ENCODE measurements at regions not wholly inside any gene's neighbourhood (a gene's known extent, or its start where the extent isn't known, plus 50 kb on each side); places are given as distances from the start of the nearest gene placed in this dataset.

- H3K4ac ChIP-seq (ENCODE audit: low read depth, low read length), result no peak overlapping the region
- H3T11ph ChIP-seq (ENCODE audit: low read length), result no peak overlapping the region
- no peak for DNase-seq
- H3K79me1 ChIP-seq (ENCODE audit: insufficient read depth, low read depth, low read length, poor library complexity, severe bottlenecking), result no peaks in the 10 kb centered on the region
- H3K79me2 ChIP-seq (ENCODE audit: insufficient read depth, low read length), result no peaks in the 10 kb centered on the region
- Mint-ChIP-seq H3K27ac (no peak overlapping the region), H3K4me3 (no peak overlapping the region), H3K36me3 (ENCODE audit: insufficient read depth in 1 of 3, low read depth in 3 of 3) (peaks cover 5 to 9% (median 6%) of the 10 kb centered on the region in 3 experiments; a peak in 5 of 7 replicates), H3K9me3 (peaks cover 9 to 13% of the 10 kb centered on the region in 2 experiments; a peak in 4 of 5 replicates), H3K27me3 (ENCODE audit: low read depth) (no peaks in the 10 kb centered on the region), H3K4me1 (peaks cover 2% of the 10 kb centered on the region in 2 experiments)
- H2BK20ac ChIP-seq (ENCODE audit: low read depth, low read length, poor library complexity, severe bottlenecking), result no peak overlapping the region
- no peak overlapping the region for H4K91ac ChIP-seq (ENCODE audit: insufficient read length, low read depth, low read length)
- no peak overlapping the region for H3K27ac ChIP-seq (ENCODE audit: insufficient read length, low read depth, low read length)
- H3K23ac ChIP-seq (ENCODE audit: insufficient read length, low read depth, low read length), result no peak overlapping the region
- H4K5ac ChIP-seq (ENCODE audit: insufficient read length, low read depth, low read length), result no peak overlapping the region
- TF ChIP-seq CTCF (conservative IDR thresholded peaks at IDR 0.05), result no peak
- H3K9me3 ChIP-seq (ENCODE audit: control insufficient read depth, low read depth, low read length), result peaks cover 5% of the 10 kb centered on the region
- no peak overlapping the region for H3K4me2 ChIP-seq (ENCODE audit: insufficient read depth, insufficient read length, low read length)
- no peaks in the 10 kb centered on the region for H3K4me1 ChIP-seq (ENCODE audit: insufficient read depth, low read length)
- no peak overlapping the region for H2BK12ac ChIP-seq (ENCODE audit: insufficient read length, low read depth, low read length)
- no peak overlapping the region for H4K8ac ChIP-seq (replicated peaks; ENCODE audit: insufficient read length, low read depth, low read length)
- H3K56ac ChIP-seq (ENCODE audit: insufficient read length, low read depth, low read length), result no peak overlapping the region
- no peak overlapping the region for H2BK15ac ChIP-seq (ENCODE audit: low read depth, low read length)
- no peak overlapping the region for H3K18ac ChIP-seq (ENCODE audit: insufficient read length, low read depth, low read length)
- H3K14ac ChIP-seq (ENCODE audit: insufficient read depth, low read length), result no peak overlapping the region
- H3K27me3 ChIP-seq (ENCODE audit: insufficient read depth, low read length), result no peaks in the 10 kb centered on the region
- no peak overlapping the region for H2AK5ac ChIP-seq (ENCODE audit: insufficient read length, low read length)
- no peak overlapping the region for H2BK5ac ChIP-seq (ENCODE audit: insufficient read length, low read length)
- no peaks in the 10 kb centered on the region for H3K23me2 ChIP-seq (ENCODE audit: insufficient read length, low read depth, low read length, poor library complexity, severe bottlenecking)
- WGBS (ENCODE audit: extremely low coverage, insufficient read length, low lambda C conversion rate), result no CpG with 5 or more reads among the region's 2 CpGs
- no peak overlapping the region for H2AFZ ChIP-seq (ENCODE audit: low read length)
- no peaks in the 10 kb centered on the region for H4K20me1 ChIP-seq (ENCODE audit: control insufficient read depth, insufficient read depth, insufficient read length)
- no peak overlapping the region for H2BK120ac ChIP-seq (ENCODE audit: low read depth, low read length, poor library complexity, severe bottlenecking)
- H3K9ac ChIP-seq (ENCODE audit: extremely low read depth, insufficient read length, low read length), result no peak overlapping the region
Observed at GRCh38 chr10:52668024-52668423, 104.6 kb downstream of the MBL2 start.
